Pancreas (tissue), 10 donors: ENCODE measurements at regions not wholly inside any gene's neighbourhood (a gene's known extent, or its start where the extent isn't known, plus 50 kb on each side); places are given as distances from the start of the nearest gene placed in this dataset.

Source experiments
- ATAC-seq, 4 donors: fragments of 200-7000 bp; cut with Tn5 transposase; one replicate each; pipeline versions ENCODE4 v1.8.0 to v1.9.1; 2020; ENCODE audit warnings: mild to moderate bottlenecking in 4 of 4, moderate library complexity in 4 of 4
- DNase-seq, 6 donors: peaks; one replicate each; pipeline ENCODE4 v3.0.0-alpha.2; 2020
- FAIRE-seq: peaks from 2 replicates; lab custom pipeline; 2012; peaks lifted over from hg19 to GRCh38; lab: Jason Lieb, UNC
- H3K27ac ChIP-seq, 4 donors: fragments of 200-600 bp; sonication (generic); 1 replicate in 3 of 4; 2 replicates in 1 of 4; pipeline versions ENCODE4 v1.5.0 to v1.8.0; 2020
- H3K27me3 ChIP-seq, 4 donors: fragments of 200-600 bp; one replicate each; pipeline ENCODE4 v1.8.0; 2021
- H3K36me3 ChIP-seq, 3 donors: fragments of 200-600 bp; sonication (generic) in 1 of 3; one replicate each; pipeline versions ENCODE4 v1.5.0 to v1.8.0; 2020 to 2021
- H3K4me1 ChIP-seq, 3 donors: fragments of 200-600 bp; one replicate each; pipeline ENCODE4 v1.8.0; 2021
- H3K4me3 ChIP-seq, 4 donors: fragments of 200-600 bp; sonication (generic) in 2 of 4; one replicate each; pipeline versions ENCODE4 v1.5.0 to v1.8.0; 2020 to 2021
- H3K9me3 ChIP-seq, 4 donors: fragments of 200-600 bp; one replicate each; pipeline ENCODE4 v1.8.0; 2021
- WGBS, 2 donors: extraction: QIAGEN DNeasy Blood & Tissue Kit; methylation state at CpG; one replicate each; pipeline ENCODE4 v1.1.7; 2013; 5-methylcytosine and 5-hydroxymethylcytosine counted together
- intact Hi-C, 3 donors: fragments of 100-400 bp; cut with DNase I; formaldehyde crosslinking; loops; one replicate each; pipeline versions ENCODE4 v1.11.1 to v1.14.2; 2022
- TF ChIP-seq, protein P1 (sequence below), 4 donors: fragments of 200-600 bp; sonication (generic) in 3 of 4; IDR thresholded peaks; one replicate each; pipeline versions ENCODE4 v1.5.0 to v1.8.0; 2021; ENCODE audit warnings: antibody characterized with exemption in 4 of 4
- donor health status: healthy with polysubstance abuse.
- donor health status: DM: no; HTN: no; CAD: no; lungs with moderate emphysema.
- donor health status: DM: no; HTN: no; CAD: no.
- donor health status: control.
- donor health status: control.
- donor health status: Bipolar disorder and iron deficiency.
- donor health status: DM: yes; HTN: yes; CAD: no.
- donor health status: DM: no; HTN: no; CAD: no.
- donor health status: DM: no; HTN: no; CAD: no.
- donor health status: DM: yes; HTN: yes; CAD: no.

DNA sequence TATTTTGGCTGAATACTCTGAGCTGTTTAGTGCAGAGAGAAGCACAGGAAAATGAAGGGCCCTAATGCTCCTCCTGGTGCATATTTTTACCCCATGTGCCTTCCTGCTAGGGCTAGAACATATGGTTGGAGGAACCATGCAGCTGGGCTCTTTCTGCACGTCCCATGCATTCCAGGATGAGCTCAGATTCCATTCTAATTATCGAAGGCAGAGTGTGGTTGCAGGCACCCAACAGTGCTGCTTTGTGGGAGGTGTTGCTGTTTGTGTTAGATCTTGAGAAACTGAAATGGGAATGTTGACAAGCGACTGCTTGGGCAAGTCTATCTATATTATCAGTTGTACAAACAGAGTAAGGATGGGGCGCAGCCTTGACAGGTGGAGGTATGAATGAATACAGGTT is 419.5 kb downstream of the DHX35 start:
- TF ChIP-seq, protein P1, sequence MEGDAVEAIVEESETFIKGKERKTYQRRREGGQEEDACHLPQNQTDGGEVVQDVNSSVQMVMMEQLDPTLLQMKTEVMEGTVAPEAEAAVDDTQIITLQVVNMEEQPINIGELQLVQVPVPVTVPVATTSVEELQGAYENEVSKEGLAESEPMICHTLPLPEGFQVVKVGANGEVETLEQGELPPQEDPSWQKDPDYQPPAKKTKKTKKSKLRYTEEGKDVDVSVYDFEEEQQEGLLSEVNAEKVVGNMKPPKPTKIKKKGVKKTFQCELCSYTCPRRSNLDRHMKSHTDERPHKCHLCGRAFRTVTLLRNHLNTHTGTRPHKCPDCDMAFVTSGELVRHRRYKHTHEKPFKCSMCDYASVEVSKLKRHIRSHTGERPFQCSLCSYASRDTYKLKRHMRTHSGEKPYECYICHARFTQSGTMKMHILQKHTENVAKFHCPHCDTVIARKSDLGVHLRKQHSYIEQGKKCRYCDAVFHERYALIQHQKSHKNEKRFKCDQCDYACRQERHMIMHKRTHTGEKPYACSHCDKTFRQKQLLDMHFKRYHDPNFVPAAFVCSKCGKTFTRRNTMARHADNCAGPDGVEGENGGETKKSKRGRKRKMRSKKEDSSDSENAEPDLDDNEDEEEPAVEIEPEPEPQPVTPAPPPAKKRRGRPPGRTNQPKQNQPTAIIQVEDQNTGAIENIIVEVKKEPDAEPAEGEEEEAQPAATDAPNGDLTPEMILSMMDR (IDR thresholded peaks at IDR 0.05), result no peak
- ATAC-seq, result no peak
- H3K27ac ChIP-seq, result no peak overlapping the region
- no peaks in the 10 kb centered on the region for H3K4me1 ChIP-seq
- H3K27me3 ChIP-seq, result no peaks in the 10 kb centered on the region
- H3K4me3 ChIP-seq, result no peak overlapping the region
- WGBS, 2 donors, result 44 to 46% methylated on average over 4 of the region's 4 CpGs
- intact Hi-C loops, result no loop called here
- FAIRE-seq, result no peak
- H3K36me3 ChIP-seq, result no peaks in the 10 kb centered on the region
- H3K9me3 ChIP-seq, result no peaks in the 10 kb centered on the region
- no peak for DNase-seq

DNA sequence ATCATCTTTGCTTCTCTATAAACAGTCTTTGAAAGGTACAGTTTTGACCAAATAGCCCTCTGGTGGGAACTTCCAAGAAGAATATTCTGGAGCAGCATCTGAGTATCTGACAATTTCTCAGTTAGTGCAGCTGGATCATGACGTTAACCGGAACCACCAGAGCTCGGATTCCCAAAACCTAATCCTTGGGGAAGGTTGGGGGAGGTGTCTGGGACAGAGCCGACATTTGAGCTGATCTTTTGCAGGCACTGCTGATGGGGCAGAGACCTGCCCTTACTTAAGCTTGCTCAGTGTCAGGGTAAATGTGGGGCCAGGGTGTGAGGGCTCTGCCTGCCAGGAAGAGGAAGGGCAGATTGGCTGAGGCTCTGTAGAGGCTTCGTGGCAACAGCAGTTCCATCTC is 416.6 kb downstream of the DHX35 start:
- intact Hi-C loops, result no loop called here
- peak in 1 of 6 donors; percentile 9 for DNase-seq
- Histone ChIP-seq H3K4me1 (no peaks in the 10 kb centered on the region), H3K27ac (no peak overlapping the region), H3K4me3 (no peak overlapping the region), H3K9me3 (no peaks in the 10 kb centered on the region), H3K27me3 (no peaks in the 10 kb centered on the region), H3K36me3 (no peaks in the 10 kb centered on the region)
- peak in 1 of 4 donors; percentile 24 for ATAC-seq
- TF ChIP-seq, protein P1 (IDR thresholded peaks at IDR 0.05), result no peak
- no peak for FAIRE-seq
- WGBS, 2 donors, result 42 to 43% methylated on average over 5 of the region's 5 CpGs

DNA sequence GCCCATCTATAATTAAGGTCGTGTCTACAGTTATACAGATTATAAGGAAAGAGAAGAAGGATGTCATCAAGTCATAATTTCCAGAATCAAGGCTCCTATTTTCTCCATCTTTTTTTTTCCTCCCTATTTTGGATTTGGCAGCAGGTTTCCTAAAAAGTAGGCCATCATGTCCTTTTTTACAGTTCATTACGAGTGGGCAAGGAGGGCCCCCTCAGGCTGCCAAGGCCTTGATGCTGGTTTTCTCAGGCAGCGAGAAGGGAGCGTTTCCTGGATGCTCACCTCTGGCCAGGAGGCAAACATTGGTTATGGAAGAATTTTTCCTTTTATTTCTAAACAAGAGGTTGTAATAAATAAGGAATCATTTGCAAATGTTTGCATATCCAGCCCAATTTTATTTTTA is 414.6 kb downstream of the DHX35 start:
- Histone ChIP-seq H3K27me3 (no peaks in the 10 kb centered on the region), H3K36me3 (no peaks in the 10 kb centered on the region), H3K4me1 (no peaks in the 10 kb centered on the region), H3K9me3 (no peaks in the 10 kb centered on the region), H3K4me3 (no peak overlapping the region), H3K27ac (no peak overlapping the region)
- no peak for FAIRE-seq
- no peak for DNase-seq
- 67 to 72% methylated on average over 4 of the region's 4 CpGs for WGBS, 2 donors
- intact Hi-C loops, result no loop called here
- TF ChIP-seq, protein P1 (IDR thresholded peaks at IDR 0.05), result no peak
- no peak for ATAC-seq

DNA sequence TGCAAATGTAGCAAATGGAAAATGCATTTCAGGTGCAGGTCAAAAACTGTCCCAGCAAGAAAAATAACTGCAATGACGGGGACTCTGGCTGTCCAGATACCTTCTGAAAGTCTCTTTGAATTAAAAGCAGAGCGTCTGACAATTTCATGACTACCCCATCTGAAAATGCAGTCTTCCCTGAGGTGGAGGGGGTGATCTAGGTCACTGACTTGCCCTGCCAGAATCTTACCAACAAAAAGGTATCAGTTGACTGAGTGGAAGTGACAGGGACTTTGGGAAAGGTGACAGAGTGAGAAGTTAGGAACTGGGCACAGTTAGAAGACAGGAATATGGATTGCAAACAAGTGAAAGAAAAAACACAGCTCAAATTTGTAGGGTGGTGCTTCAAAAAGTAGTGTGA is 402.2 kb downstream of the DHX35 start:
- Histone ChIP-seq H3K4me1 (no peaks in the 10 kb centered on the region), H3K36me3 (no peaks in the 10 kb centered on the region), H3K9me3 (no peaks in the 10 kb centered on the region), H3K27ac (no peak overlapping the region), H3K4me3 (no peak overlapping the region), H3K27me3 (no peaks in the 10 kb centered on the region)
- TF ChIP-seq, protein P1 (IDR thresholded peaks at IDR 0.05), result no peak
- DNase-seq (no peak), FAIRE-seq (no peak), ATAC-seq (no peak)
- whole genome bisulfite sequencing, 2 donors, result 57 to 64% methylated on average over 2 of the region's 2 CpGs
- intact Hi-C loops, result no loop called here

DNA sequence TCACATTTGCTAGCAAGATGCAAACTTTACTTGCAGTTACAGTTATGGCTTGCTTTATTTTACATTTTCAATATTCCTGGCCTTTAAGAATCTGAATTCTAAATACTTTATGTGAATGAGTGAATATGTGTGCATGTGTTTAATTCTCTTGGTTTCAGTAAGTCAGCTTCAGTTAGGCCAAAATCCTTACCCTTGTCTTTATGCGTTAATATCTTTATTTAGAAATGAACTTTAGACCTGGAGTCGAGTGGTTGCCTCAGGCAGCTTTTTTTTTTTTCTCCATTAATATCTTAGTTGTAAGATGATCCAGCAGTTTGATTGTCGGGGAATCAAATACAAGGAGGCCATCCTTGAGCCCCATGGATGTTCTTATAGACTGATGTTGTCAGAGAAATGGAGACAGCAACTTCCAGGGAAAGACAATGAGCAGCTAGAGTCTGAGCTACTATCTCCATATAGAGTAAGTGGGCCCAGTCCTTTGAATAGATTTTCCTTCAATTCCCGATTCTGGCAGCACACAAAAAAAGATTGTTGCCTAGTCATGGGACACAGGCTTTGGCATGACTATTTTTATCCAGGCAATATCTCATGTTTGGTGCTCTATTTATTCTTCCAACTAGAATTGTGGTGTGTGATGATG is 398.0 kb downstream of the DHX35 start:
- 38 to 50% methylated on average over 4 of the region's 4 CpGs for WGBS, 2 donors
- FAIRE-seq, result no peak
- TF ChIP-seq, protein P1 (IDR thresholded peaks at IDR 0.05), result no peak
- no peak for ATAC-seq
- H3K27me3 ChIP-seq, result no peaks in the 10 kb centered on the region
- no peaks in the 10 kb centered on the region for H3K36me3 ChIP-seq
- no peak overlapping the region for H3K27ac ChIP-seq
- DNase-seq, result no peak
- intact Hi-C loops, result no loop called here
- no peaks in the 10 kb centered on the region for H3K4me1 ChIP-seq
- H3K4me3 ChIP-seq, result no peak overlapping the region
- H3K9me3 ChIP-seq, result no peaks in the 10 kb centered on the region
